ENCODE measurements at regions not wholly inside any gene's neighbourhood (a gene's known extent, or its start where the extent isn't known, plus 50 kb on each side); places are given as distances from the start of the nearest gene placed in this dataset.

DNA sequence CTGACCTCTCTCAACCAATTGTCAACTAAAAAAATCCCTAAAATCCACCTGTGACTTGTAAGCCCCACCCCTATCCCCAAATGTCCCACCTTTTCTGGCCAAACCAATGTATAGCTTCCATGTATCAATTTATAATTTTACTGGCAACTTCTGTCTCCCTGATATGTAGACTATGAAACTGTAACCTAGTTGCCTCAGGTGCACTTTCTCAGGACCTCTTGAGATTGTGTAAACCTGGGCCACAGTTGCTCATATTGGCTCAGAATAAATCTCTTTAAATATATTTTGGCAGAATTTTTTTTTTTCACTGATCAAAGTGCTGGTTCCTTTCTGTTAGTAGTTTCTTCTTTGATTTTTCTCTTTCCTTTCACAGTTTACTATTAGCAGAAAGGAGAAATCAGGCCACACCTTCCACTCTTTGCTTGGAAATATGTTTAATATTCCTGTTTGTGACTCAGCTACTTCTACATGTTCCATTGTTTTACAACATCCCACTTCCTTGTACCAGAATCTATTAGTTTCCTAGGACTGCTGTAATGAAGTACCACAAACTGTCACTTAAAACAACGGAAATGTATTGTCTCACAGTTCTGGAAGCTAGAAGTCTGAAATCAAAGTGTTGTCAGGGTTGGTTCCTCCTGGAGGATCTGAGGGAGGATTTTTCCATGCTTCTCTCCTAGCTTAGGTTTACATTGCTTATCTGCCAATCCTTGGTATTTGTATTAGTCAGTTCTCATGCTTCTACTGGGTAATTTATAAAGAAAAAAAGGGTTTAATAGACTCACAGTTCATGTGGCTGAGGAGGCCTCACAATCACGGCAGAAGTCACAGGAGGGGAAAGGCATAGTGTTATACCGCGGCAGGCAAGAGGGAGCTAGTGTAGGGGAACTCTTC, 801.2 kb upstream of the ARPP21 start:
- no peak for DNase-seq

DNA sequence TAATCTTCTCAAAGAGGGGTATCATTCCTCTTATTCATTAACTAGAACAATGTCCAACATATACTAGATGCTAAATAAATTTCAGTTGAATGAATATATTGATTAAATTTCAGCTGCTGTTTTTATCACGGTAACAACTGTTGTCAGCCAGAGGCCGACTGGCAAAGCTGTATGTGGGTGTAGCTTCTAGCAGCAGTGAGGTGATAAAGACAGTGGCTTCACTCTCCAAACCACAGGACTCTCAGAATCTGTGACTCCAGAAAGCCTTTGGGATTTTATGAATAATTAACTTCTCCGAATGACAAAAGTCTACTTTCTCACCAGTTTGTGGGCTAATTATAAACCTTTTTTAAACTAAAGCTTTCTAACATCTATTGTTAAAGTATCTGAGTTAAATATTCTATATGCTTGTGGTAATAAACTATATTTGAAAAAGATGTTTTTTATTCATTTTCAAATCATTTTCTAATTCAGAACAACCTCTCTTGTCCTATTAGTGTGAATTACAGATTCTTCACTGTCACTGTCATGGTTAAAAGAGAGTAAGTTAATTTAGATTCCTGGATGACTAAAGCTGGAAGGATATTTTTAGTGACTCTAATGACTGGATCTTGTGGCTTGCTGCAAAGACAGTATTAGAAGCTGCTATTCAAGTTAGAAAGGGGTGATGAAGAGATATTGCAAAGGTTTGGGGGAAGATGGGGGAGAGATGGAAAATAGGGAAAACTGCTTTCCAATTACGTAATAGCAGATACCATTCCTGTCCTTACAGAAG, 796.4 kb upstream of the ARPP21 start:
- DNase-seq: no peak

GRCh38 chr3:34844323-34844620, 795.1 kb upstream of the ARPP21 start:
- no peak for DNase-seq

DNA sequence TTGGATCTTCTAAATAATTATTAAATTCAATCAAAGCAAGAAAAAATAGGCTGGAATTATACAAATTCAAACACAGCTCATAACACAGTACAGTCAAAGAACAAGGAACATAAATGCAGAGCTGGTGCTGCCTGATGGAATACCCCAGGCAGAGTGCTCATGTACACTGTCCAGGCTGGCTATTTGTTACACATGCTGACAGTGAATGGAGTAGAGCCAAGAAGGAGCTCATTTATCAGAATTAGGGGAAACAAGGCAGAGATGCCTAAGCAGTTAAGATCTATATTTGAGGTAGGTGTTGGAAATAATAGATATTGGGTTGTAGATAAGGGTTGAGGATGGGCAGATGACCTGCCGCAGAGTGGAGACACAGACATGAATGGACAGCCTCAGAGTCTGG, 788.2 kb upstream of the ARPP21 start:
- no peak for DNase-seq

GRCh38 chr3:34852844-34853439, 786.4 kb upstream of the ARPP21 start:
- DNase-seq: no peak

- peak; percentile 23 for DNase-seq
These were observed 783.0 kb upstream of the ARPP21 start for GRCh38 chr3:34856081-34856947.

DNA sequence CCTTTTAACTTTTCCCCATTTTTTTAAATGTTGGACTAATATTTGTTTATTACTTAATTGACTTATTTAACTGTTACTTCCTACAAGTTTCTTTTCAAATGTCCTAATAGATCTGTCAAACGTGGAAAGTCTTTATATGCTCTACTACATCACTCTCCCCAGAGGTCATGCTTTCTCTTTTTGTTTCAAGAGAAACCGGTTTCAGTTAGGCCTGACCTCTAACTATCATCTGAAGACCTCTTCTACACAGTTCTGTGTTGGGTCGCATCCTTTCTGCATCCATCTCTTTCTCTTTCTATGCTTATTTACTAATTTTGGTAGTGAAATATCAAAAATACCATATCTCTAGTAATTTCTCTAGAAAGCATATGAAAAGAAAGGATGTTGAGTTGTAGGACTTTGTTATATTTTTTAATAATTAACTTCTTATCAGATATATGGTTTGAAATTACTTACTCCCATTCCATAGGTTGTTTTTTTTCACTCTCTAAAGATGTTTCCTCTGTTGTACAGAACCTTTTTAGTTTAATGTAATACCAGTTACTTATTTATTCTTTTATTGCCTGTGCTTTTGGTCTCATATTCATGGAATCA, 781.2 kb upstream of the ARPP21 start:
- no peak for DNase-seq

DNA sequence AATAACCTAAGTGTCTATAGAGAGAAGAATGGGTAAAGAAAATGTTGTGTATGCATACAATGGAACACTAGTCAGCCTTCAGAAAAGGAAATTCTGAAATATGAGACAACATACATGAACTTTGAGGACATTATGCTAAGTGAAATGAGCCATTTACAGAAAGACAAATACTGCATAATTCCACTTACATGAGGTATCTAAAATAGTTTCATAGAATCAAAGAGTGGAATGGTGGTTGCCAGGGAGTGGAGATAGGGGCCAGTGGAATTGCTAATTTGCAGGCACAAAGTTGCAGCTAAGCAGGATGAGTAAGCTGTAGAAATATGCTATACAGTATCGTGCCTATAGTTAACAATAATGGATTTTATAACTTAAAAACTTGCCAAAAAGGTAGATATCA, 779.6 kb upstream of the ARPP21 start:
- no peak for DNase-seq

DNA sequence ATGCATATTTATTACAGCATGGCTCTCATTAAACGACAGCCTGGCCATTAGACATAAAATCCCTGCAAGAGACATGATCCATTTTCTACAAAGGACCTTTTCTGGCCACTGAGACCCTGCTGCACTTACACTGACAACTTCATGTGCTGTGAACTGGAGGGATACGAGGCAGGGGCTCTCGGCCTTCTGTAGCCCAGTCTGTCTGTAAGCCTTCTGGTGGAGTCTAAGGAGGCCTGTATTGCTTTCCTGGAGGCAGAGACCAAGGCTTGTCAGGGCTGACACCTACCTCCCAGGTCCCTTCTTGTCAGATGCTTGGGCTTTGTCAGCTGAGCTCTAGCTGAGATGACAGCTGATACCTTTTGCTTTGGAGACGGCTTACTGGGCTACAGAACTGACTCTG, 776.9 kb upstream of the ARPP21 start:
- no peak for DNase-seq

DNA sequence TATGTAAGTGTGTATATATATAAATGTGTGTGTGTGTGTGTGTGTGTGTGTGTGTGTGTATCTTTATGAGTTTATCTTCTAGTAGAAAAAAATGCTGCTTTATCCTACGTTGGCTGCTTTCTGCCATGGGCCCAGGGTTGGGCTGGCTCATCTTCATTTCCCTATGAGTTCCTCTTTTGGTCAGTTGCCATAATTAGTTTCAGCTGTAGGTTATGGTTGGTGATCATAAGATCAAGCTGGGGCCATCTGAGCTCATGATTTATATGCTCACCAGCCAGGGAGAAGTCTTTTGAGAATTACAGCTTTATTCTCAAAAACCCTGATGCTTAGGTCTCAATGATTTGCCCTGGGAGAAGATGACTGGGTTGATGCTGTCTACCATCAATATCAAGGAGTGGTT, 775.8 kb upstream of the ARPP21 start:
- DNase-seq: no peak

- no peak for DNase-seq
These were observed 775.3 kb upstream of the ARPP21 start for GRCh38 chr3:34864011-34864410.

GRCh38 chr3:34865346-34865745, 774.0 kb upstream of the ARPP21 start:
- no peak for DNase-seq

DNA sequence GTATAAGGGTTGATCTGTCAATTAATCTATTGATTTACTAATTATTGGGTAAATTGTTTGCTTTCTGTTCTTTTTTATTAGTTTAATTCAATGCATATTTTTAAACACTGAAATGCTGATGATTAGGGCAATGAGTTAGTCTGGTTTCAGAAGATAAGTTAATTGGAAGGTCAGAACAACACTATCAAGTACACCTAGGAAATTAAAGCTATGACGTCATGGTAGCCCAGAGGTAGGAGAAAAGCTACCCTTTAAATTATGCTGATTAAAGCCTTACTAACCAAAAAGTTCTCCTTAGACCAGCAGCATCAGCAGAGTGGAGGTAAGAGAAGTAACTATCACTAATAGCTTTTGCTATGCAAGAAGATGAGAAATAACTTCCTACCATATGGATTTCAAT, 770.4 kb upstream of the ARPP21 start:
- no peak for DNase-seq

DNA sequence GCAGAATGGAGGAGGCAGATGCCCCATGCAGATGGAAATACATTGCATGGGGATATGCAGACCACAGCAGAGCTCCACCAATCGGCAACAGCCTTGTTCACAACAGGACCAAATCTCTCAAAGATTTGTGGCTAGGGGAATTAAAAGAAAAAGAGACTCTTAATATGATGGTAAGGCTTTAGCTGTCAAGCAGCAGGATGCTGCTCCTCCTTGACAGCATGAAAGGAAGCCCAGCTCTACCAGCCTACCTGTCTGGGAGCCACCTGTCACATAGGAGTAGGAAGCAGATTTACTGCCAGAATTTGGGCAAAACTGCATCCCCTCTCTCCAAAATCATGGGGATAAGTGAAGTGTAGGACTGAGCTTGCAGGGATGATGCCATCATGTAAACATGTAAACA, 769.6 kb upstream of the ARPP21 start:
- DNase-seq: no peak

DNA sequence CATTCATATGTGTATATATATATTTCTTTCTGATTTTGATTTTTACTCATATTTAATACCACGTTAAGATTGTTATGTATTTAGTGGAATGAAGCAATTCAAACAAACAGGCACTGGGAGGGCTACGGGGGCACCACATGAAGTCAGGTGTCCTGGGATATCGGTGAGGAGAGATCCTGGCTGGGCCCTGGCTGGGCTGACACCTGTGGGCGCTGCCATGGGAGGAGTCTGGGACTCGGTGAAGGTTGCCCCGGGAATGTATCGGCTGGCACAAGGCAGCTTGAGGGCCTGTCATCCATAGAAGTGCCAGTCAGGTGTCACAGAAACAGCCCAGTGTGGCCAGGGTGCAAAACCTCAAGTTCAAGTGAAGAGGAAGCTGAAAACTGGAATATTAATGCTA, 766.9 kb upstream of the ARPP21 start:
- no peak for DNase-seq

- DNase-seq: no peak
These were observed 762.3 kb upstream of the ARPP21 start for GRCh38 chr3:34876997-34877396.

DNA sequence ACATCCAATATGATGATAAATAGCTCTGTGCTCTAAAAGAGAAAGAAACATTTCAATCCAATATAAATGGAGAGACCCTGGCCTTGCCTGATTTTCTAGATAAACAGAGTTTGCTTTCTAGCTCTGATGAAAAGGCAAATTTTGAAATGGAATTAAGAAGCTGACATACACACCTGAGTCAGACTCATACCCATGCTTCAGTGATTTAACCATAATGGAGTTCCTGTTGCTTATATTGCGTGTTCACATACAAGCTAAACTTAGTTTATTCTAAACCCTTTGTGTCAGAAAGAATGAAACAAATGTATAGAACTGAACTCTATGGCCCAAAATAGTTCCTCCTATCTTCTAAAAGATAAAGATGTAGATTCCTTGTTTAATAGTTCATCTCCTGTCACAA, 760.8 kb upstream of the ARPP21 start:
- DNase-seq: no peak

- no peak for DNase-seq
These were observed 758.3 kb upstream of the ARPP21 start for GRCh38 chr3:34881026-34881425.

GRCh38 chr3:34882764-34883163, 756.6 kb upstream of the ARPP21 start:
- DNase-seq: no peak

DNA sequence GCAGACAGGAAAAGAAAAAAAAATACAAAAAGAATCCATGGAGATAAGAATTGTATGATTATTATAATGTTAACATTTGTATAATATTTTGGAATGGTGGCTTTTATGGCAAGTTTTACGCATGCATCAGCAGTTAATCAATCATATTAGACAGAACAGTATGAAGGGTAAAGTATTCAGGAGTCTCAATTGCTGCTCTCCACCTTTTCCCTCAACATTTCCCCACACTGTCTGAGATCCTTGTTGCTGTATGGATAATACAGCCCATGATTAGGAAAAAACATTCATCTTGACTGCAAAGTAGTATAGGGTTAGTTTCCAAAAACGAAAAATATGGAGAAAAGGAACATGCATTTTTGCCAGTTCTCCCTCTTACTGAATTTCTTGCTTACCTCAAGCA, 755.3 kb upstream of the ARPP21 start:
- DNase-seq: no peak

GRCh38 chr3:34886443-34886842, 752.9 kb upstream of the ARPP21 start:
- DNase-seq: no peak

GRCh38 chr3:34889641-34890040, 749.7 kb upstream of the ARPP21 start:
- DNase-seq: no peak

Measured in hindlimb muscle (tissue), 1 donor.